Adrenal gland (tissue), 9 donors: ENCODE measurements at regions not wholly inside any gene's neighbourhood (a gene's known extent, or its start where the extent isn't known, plus 50 kb on each side); places are given as distances from the start of the nearest gene placed in this dataset.

ENCODE experiments used
- DNase-seq, 7 donors: peaks; one replicate each; pipeline ENCODE4 v3.0.0-alpha.2; 2019 to 2020
- H3K27ac ChIP-seq, 5 donors: fragments of 200-600 bp; sonication (generic) in 4 of 5; 1 replicate in 3 of 5; 2 replicates in 2 of 5; pipeline versions ENCODE4 v1.5.1 to v1.8.0; 2016 to 2020; ENCODE audit warnings: mild to moderate bottlenecking in 1 of 5
- H3K27me3 ChIP-seq: fragments of 200-600 bp; 2 replicates; pipeline ENCODE4 v1.8.0; 2021
- H3K36me3 ChIP-seq, 2 donors: fragments of 200-600 bp; replicated peaks in 1 of 2; 1 replicate in 1 of 2; 2 replicates in 1 of 2; pipeline versions ENCODE4 v1.5.1 to v1.8.0; 2018 to 2022
- H3K4me1 ChIP-seq, 2 donors: fragments of 200-600 bp; replicated peaks in 1 of 2; 1 replicate in 1 of 2; 2 replicates in 1 of 2; pipeline versions ENCODE4 v1.5.1 to v1.8.0; 2018 to 2021
- H3K4me3 ChIP-seq, 4 donors: fragments of 200-600 bp; sonication (generic) in 3 of 4; one replicate each; pipeline ENCODE4 v1.5.1; 2016 to 2018
- H3K9me3 ChIP-seq, 3 donors: fragments of 200-600 bp; sonication (generic) in 1 of 3; replicated peaks in 1 of 3; 1 replicate in 2 of 3; 2 replicates in 1 of 3; pipeline versions ENCODE4 v1.5.1 to v1.8.0; 2016 to 2021
- CTCF ChIP-seq, 6 experiments: fragments of 450-650 bp in 4 of 6; fragments of 200-600 bp in 2 of 6; sonication (generic) in 1 of 6; IDR thresholded peaks; 1 replicate in 5 of 6; 2 replicates in 1 of 6; pipeline versions ENCODE4 v1.5.1 to v1.8.0; 2016 to 2021; ENCODE audit warnings: antibody characterized with exemption in 6 of 6, mild to moderate bottlenecking in 2 of 6, moderate library complexity in 1 of 6
- POLR2A ChIP-seq, 2 donors: fragments of 450-650 bp; IDR thresholded peaks; one replicate each; pipeline ENCODE4 v1.6.1; 2017; ENCODE audit warnings: antibody characterized with exemption in 2 of 2, mild to moderate bottlenecking in 2 of 2, moderate library complexity in 1 of 2
- WGBS, 4 donors: extraction: QIAGEN DNeasy Blood & Tissue Kit in 2 of 4; methylation state at CpG; one replicate each; pipeline versions ENCODE4 v1.1.5 to v1.1.7; 2013 to 2017; 5-methylcytosine and 5-hydroxymethylcytosine counted together
- intact Hi-C, 2 donors: fragments of 100-400 bp; cut with DNase I; formaldehyde crosslinking; loops; one replicate each; pipeline versions ENCODE4 v1.14.1 to v1.15.0; 2022 to 2023
- donor health status: healthy with polysubstance abuse.
- donor health status: Bipolar disorder and iron deficiency.
- donor health status: DM: yes; HTN: yes; CAD: no.
- donor health status: DM: no; HTN: no; CAD: no.
- donor health status: DM: no; HTN: no; CAD: no.

- Histone ChIP-seq H3K27me3 (no peaks in the 10 kb centered on the region), H3K27ac (no peak overlapping the region), H3K36me3 (no peaks in the 10 kb centered on the region), H3K9me3 (no peaks in the 10 kb centered on the region), H3K4me1 (no peaks in the 10 kb centered on the region), H3K4me3 (no peak overlapping the region)
- intact Hi-C loops, result no loop called here
- TF ChIP-seq POLR2A (IDR thresholded peaks at IDR 0.05), result no peak
- TF ChIP-seq CTCF (IDR thresholded peaks at IDR 0.05), result no peak
- WGBS, 4 donors, result 69 to 88% (median 80%) methylated on average over 2 of the region's 2 CpGs
- DNase-seq, result no peak
Observed at GRCh38 chr12:78797196-78797931, 67.2 kb upstream of the SYT1 start.

DNA sequence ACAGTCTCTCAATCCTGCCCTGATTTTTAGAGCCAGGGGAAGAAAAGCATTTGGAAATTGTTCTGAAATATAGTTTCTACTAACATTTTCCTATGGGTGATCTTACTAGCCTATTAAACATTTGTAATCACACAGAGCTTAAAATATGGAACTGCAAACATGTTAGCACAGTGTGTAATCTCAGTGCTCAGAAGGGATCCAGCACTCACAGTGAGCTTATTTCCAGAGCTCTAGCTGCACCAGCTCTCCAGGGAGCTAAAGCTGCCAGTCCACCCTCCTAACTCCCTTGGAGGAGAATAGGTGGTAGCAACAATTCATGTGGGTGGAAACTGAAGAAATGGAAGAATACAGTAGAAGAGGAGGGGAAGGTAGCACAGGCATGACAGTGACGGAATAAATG lies 64.9 kb upstream of the SYT1 start:
- intact Hi-C loops, result no loop called here
- WGBS, 4 donors, result 59 to 75% (median 64%) methylated on average over 1 of the region's 1 CpG
- TF ChIP-seq CTCF (IDR thresholded peaks at IDR 0.05) (no peak), POLR2A (IDR thresholded peaks at IDR 0.05) (no peak)
- no peaks in the 10 kb centered on the region for H3K27me3 ChIP-seq
- no peaks in the 10 kb centered on the region for H3K36me3 ChIP-seq
- no peaks in the 10 kb centered on the region for H3K9me3 ChIP-seq
- no peak overlapping the region for H3K27ac ChIP-seq
- no peak for DNase-seq
- H3K4me1 ChIP-seq, result no peaks in the 10 kb centered on the region
- H3K4me3 ChIP-seq, result no peak overlapping the region

DNA sequence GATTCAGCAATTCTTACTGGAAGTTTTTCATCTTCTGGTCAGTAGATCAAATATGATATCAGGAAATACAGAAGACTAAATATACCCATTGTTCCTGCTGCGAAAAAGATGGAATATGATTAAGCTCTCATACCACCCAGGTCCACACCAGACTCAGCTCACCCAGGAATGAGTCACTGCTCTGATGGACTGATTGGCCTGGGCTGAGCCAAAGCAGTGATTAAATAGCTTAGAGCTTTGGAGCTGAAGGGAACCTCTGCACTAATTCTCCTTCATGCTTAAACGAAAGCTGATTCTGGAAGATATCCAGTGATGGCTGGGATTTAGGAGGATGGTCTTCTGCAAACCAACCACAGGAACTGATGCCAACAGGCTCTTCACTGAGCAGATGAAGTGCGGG lies 62.0 kb upstream of the SYT1 start:
- H3K4me1 ChIP-seq, result no peaks in the 10 kb centered on the region
- no peak for DNase-seq
- no peak overlapping the region for H3K4me3 ChIP-seq
- H3K36me3 ChIP-seq, result no peaks in the 10 kb centered on the region
- H3K27ac ChIP-seq, result no peak overlapping the region
- WGBS, 4 donors, result 74 to 88% (median 79%) methylated on average over 3 of the region's 3 CpGs
- TF ChIP-seq CTCF (IDR thresholded peaks at IDR 0.05) (no peak), POLR2A (IDR thresholded peaks at IDR 0.05) (no peak)
- no peaks in the 10 kb centered on the region for H3K9me3 ChIP-seq
- intact Hi-C loops, result no loop called here
- H3K27me3 ChIP-seq, result no peaks in the 10 kb centered on the region

DNA sequence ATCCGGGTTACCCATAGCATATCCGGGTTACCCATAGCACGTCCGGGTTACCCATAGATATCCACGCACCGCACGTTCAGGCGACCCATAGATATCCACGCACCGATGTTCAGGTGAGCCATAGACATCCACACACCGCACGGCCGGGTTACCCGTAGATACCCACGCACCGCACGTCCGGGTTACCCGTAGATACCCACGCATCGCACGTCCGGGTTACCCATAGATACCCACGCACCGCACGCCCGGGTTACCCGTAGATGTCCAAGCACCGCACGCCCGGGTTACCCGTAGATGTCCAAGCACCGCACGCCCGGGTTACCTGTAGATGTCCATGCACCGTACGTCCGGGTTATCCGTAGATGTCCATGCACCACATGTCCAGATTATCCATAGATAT lies 60.3 kb upstream of the SYT1 start:
- no peaks in the 10 kb centered on the region for H3K9me3 ChIP-seq
- H3K4me3 ChIP-seq, result no peak overlapping the region
- no peaks in the 10 kb centered on the region for H3K4me1 ChIP-seq
- no peaks in the 10 kb centered on the region for H3K27me3 ChIP-seq
- intact Hi-C loops, result no loop called here
- H3K36me3 ChIP-seq, result no peaks in the 10 kb centered on the region
- DNase-seq, result no peak
- no peak overlapping the region for H3K27ac ChIP-seq
- WGBS, 4 donors, result 85 to 97% (median 94%) methylated on average over 39 of the region's 39 CpGs
- TF ChIP-seq POLR2A (IDR thresholded peaks at IDR 0.05) (no peak), CTCF (IDR thresholded peaks at IDR 0.05) (no peak)
